ENCODE measurements at regions not wholly inside any gene's neighbourhood (a gene's known extent, or its start where the extent isn't known, plus 50 kb on each side); places are given as distances from the start of the nearest gene placed in this dataset.

DNA sequence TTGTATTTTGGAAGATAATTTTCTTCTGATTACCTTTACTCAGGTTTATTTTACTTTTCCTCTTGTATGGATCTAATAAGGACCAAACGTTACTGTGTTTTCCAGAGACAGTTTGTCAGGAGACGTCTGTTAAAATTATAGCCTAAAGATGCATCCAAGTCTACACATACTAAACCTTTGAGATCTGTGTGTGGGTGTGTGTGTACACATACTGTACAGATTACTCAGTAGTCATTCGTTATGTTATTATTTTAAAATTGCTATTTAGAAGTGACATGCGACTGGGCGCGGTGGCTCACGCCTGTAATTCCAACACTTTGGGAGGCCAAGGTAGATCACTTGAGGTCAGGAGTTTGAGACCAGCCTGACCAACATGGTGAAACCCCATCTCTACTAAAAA is 51.6 kb upstream of the CNTLN start:
- TF ChIP-seq, protein P1, sequence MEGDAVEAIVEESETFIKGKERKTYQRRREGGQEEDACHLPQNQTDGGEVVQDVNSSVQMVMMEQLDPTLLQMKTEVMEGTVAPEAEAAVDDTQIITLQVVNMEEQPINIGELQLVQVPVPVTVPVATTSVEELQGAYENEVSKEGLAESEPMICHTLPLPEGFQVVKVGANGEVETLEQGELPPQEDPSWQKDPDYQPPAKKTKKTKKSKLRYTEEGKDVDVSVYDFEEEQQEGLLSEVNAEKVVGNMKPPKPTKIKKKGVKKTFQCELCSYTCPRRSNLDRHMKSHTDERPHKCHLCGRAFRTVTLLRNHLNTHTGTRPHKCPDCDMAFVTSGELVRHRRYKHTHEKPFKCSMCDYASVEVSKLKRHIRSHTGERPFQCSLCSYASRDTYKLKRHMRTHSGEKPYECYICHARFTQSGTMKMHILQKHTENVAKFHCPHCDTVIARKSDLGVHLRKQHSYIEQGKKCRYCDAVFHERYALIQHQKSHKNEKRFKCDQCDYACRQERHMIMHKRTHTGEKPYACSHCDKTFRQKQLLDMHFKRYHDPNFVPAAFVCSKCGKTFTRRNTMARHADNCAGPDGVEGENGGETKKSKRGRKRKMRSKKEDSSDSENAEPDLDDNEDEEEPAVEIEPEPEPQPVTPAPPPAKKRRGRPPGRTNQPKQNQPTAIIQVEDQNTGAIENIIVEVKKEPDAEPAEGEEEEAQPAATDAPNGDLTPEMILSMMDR (IDR thresholded peaks at IDR 0.05): no peak

DNA sequence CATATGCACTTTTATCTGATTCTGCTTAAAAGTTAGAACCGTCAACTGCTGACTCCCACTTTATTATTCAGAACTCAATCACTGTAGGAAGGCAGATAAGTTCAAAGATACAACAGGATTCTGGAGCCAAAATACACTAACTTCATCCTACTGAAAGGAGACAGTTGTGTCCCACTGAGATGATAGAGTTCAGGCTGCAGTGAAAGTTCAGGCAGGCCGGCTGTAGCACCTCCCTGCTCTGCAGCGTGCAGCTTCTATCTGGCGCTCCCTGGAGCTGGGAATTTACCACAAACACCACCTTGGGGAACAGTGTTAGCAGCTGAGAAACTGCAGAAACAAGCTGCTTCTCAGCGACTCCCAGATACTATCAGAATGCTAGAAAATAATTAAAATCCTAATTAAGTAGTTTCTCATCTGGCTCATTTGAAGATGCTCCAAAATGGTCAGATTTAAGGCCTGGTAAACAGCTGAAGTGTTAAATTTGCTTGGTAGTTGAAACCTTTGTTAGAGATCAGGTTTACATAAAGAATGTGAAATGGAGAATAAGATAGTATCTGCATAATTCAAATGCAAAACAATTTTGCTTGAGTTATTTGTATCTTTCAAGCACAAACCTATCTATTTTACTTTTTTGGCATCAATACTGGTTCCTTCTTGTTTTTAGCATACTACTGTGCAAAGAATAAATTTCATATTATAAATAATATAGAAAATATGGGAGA is 52.3 kb upstream of the CNTLN start:
- TF ChIP-seq, protein P1 (IDR thresholded peaks at IDR 0.05): no peak

DNA sequence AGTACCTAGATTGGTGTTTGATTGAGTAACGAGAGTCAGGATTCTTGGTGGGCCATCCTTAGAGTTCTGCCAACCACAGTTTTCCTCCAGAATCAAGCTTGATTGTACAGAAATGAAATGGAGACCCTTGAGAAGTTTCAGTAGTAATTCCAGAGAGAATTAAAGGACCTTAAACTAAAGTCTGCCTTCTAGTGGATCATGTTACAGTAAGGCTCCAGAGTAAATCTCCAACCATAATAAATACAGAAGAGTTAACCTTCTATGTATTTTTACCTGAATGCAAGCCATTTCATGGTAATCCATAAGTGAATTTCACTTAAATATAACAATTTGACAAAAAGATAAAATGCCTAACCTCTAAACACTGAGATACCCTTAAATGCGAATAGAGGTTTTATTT is 53.0 kb upstream of the CNTLN start:
- TF ChIP-seq, protein P1 (IDR thresholded peaks at IDR 0.05): no peak

DNA sequence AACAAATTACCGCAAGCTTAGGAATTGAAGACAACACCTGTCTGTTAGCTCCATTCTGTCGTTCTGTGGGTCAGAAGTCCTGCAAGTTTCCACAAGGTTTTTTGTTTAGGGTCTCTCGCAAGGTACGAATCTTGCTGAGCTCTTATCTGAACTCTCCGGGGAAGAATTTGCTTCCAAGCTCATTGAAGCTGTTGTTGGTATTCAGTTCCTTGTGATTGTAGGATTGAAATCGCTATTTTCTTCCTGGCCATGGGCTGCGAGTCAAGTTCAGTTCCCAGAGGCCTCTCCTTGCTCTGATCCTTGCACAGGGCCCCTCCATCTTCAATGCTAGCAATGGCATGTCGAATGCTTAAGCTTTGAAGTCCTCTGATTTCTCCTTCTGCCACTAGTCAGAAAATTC is 53.5 kb upstream of the CNTLN start:
- TF ChIP-seq, protein P1 (IDR thresholded peaks at IDR 0.05): no peak

DNA sequence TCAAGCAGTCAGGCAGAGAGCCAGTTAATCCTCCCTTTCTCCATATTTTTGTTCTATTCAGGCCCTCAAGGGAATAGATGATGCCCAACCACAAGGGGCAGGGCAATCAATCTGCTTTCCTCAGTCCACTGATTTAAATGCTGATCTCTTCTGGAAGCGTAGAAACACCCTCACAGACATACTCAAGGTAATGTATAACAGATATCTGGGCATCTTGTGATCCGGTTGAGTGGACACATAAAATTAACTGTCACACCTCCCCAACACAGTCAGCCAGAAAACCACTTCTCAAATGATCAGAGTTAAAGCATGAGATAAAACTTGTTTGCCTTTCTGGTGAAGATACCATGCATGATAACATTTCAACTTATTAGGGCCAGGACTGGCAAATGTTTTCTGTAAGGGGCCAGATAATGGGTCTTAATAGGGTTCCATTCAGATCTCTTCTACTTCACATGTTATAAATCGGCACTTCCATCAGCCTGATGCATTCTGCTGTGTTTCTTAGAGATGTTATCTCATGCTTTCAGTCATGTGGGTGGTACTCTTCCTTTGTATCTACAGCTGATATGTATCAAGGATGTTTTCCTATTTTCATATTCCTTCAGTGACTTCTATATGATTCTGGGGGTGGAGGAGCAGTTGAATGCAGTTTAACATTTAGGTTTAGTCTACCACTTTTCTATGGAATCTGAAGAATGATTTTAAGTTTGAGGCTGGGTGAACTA is 58.9 kb upstream of the CNTLN start:
- TF ChIP-seq, protein P1 (IDR thresholded peaks at IDR 0.05): no peak

DNA sequence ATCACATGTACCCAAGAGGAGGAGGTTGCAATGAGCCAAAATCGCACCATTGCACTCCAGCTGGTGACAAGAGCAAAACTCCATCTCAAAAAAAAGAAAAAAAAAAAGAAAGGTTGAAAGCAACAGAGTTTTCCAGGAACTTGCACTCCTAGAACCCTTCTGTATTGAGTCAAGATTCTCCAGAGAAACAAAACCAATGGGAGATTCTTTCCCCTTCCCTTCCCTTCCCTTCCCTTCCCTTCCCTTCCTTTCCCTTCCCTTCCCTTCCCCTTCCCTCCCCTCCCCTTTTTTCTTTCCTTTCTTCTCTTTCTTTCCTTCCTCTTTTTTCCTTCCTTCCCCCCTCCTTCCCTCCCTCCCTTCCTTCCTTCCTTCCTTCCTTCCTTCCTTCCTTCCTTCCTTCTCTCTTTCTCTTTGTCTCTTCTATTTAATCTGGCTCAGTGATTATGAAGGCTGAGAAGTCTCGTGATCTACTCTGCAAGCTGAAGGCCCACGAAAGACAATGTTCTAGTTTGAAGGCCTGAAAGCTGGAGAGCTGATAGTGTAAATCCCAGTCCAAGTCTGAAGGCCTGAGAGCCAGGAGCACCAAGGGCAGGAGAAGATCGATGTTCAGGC is 59.6 kb upstream of the CNTLN start:
- TF ChIP-seq, protein P1 (IDR thresholded peaks at IDR 0.05): no peak

DNA sequence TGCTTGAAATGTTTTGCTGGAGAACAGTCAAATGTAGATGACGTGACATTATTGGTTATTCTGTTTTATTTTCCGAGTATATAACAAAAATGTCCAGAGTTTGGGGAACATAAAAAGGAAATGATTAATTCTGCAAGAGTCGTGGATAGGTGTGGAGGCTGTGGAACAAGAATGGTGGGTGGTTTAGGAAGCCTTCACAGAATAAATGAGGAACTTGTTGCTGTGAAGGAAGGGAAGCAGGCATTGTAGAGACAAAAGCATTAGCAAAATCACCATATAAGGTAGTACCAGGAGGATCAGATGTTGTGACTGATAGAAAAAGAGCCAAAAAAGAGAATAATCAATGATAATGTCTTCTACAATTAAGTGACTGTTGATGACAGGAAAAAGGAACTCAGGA is 66.2 kb upstream of the CNTLN start:
- TF ChIP-seq, protein P1 (IDR thresholded peaks at IDR 0.05): no peak

All from LNCAP (cell line).